ENCODE measurements at regions not wholly inside any gene's neighbourhood (a gene's known extent, or its start where the extent isn't known, plus 50 kb on each side); places are given as distances from the start of the nearest gene placed in this dataset.

DNA sequence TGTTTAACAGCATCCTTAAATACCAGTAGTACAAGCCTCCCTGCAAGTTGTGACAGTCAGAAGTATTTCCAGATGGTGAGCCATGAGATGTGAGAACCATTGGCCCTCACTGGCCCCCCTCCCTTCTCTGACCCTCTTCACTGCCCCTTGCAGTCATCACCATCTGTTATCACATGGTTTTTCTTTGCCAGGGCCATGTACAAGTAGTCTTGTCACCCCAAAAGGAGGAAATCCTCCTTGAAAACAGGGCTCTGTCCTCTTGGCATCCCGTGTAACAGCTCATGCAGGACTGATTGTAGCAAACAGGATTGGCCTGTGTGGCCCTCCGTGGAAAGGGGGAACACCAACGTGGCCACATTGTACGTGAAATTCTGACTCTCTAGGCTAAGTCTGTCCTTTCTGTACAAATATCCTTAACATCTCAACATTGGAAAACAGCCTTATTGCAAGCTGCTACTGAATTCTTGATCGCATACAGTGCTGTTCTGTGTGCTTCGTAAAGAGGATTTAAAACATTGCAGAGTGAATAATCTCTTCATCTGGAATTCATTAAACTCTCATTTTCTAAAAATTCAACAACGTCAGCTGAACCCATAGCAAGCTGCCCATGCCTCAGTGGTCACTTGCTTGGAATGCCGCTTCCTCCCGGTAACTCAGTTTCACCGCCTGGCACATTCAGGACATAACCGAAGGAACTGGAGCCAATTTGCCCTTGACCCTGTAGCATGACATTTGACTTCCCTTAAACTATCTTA is 171.7 kb downstream of the ATPSCKMT start:
- ATAC-seq = no peak
- WGBS (ENCODE audit: low lambda C conversion rate) = 55% methylated on average over 11 of the region's 11 CpGs
- FAIRE-seq = no peak

DNA sequence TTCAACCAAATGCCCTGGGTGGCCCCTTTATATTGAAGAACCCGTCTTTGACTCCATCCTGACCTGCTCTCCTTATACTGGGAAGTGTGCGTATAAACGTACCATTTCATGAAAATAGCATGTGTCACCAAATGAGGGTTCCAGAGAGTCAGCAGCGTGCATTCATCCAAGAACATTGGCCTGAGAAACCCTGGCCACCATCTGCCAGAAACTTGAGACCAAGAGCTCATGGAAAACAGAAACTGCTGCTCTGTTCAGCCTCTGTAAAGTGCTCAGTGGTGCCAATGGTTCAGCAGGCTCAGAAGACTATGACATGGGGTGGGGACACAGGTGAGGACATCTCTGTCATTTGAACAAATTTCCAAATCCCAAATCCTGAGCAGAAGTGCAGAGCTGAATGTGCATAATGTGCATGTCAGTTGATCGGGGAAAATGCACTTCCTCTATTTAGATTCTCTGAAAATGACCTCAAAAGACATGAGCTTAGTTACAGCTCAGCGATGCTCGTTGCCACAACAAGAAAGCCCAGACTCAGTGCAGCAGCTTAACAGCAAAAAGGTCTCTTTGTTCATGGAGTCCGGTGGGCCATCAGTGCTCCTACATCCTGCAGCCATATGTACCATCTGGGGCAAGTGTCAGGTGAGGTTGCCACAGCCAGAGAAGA is 176.1 kb downstream of the ATPSCKMT start:
- BruUV-seq (replicated peaks) = no TSS peak
- no peak overlapping the region for H2AFZ ChIP-seq (ENCODE audit: low read length)
- POLR2A ChIA-PET = no interaction called here
- no peak overlapping the region for H3K9ac ChIP-seq (ENCODE audit: insufficient read depth, low read depth, low read length)
- peaks cover 0 to 8% of the 10 kb centered on the region in 2 experiments; a peak in 1 of 5 replicates for H3K27me3 ChIP-seq (ENCODE audit: control insufficient read depth in 1 of 2, insufficient read depth in 2 of 2, low read length in 2 of 2)
- FAIRE-seq (no peak), DNase-seq (ENCODE audit: low spot score) (no peak), ATAC-seq (no peak)
- no peaks in the 10 kb centered on the region for H3K9me3 ChIP-seq (ENCODE audit: low read length)
- H3K4me3 ChIP-seq (replicated peaks in 1 of 3; ENCODE audit: insufficient read depth in 1 of 3, low read depth in 2 of 3, low read length in 3 of 3) = no peak overlapping the region
- CTCF ChIA-PET (ENCODE audit: low intra/inter-chr PET ratio, low total read pairs) = no interaction called here
- no peaks in the 10 kb centered on the region for H3K36me3 ChIP-seq (replicated peaks in 1 of 2; ENCODE audit: control insufficient read depth in 1 of 2, insufficient read depth in 2 of 2, low read length in 2 of 2)
- no peaks in the 10 kb centered on the region for H3K79me2 ChIP-seq (ENCODE audit: insufficient read depth, low read length)
- no peaks in the 10 kb centered on the region for H3K4me1 ChIP-seq (ENCODE audit: insufficient read depth, low read length)
- H4K20me1 ChIP-seq (ENCODE audit: insufficient read depth, low read length) = no peaks in the 10 kb centered on the region
- H3K4me2 ChIP-seq (ENCODE audit: low read depth, low read length) = no peak overlapping the region
- no peak overlapping the region for H3K27ac ChIP-seq (ENCODE audit: extremely low read length, insufficient read depth, low read length)
- in situ Hi-C loops (cut with HindIII; ENCODE audit: extremely low pct_ligation_motif_present, low pct_unique_long_range_greater_than_20kb) (no loop called here), intact Hi-C loops (cut with micrococcal nuclease; ENCODE audit: unreplicated experiment) (no loop called here)
- TF ChIP-seq HMG20B (CRISPR knock-in tag; conservative IDR thresholded peaks at IDR 0.05) (no peak), TGIF2 (CRISPR knock-in tag; IDR thresholded peaks at IDR 0.05) (no peak), NFIB (CRISPR knock-in tag; IDR thresholded peaks at IDR 0.05; ENCODE audit: borderline replicate concordance) (no peak), ZNF44 (CRISPR knock-in tag; IDR thresholded peaks at IDR 0.05) (no peak), ZNF567 (CRISPR knock-in tag; IDR thresholded peaks at IDR 0.05; ENCODE audit: borderline replicate concordance) (no peak)
- 25% methylated on average over 7 of the region's 8 CpGs for WGBS (ENCODE audit: low lambda C conversion rate)

More for the DNA sequence above, 171.7 kb downstream of the ATPSCKMT start:
- ChIA-PET POLR2A (no interaction called here), CTCF (ENCODE audit: low intra/inter-chr PET ratio, low total read pairs) (no interaction called here)
- no peak for TF ChIP-seq RFXANK (CRISPR knock-in tag; IDR thresholded peaks at IDR 0.05)
- no peak for TF ChIP-seq PAX8 (CRISPR knock-in tag; IDR thresholded peaks at IDR 0.05; ENCODE audit: borderline replicate concordance)
- TF ChIP-seq, protein P1, sequence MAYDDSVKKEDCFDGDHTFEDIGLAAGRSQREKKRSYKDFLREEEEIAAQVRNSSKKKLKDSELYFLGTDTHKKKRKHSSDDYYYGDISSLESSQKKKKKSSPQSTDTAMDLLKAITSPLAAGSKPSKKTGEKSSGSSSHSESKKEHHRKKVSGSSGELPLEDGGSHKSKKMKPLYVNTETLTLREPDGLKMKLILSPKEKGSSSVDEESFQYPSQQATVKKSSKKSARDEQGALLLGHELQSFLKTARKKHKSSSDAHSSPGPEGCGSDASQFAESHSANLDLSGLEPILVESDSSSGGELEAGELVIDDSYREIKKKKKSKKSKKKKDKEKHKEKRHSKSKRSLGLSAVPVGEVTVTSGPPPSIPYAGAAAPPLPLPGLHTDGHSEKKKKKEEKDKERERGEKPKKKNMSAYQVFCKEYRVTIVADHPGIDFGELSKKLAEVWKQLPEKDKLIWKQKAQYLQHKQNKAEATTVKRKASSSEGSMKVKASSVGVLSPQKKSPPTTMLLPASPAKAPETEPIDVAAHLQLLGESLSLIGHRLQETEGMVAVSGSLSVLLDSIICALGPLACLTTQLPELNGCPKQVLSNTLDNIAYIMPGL (CRISPR knock-in tag; IDR thresholded peaks at IDR 0.05; ENCODE audit: borderline replicate concordance in 1 of 2, low read depth in 1 of 2) = no peak
- no peak for TF ChIP-seq CHCHD3 (CRISPR knock-in tag; IDR thresholded peaks at IDR 0.05)
- TF ChIP-seq ZNF205 (CRISPR knock-in tag; IDR thresholded peaks at IDR 0.05) = no peak
- H3K4me1 ChIP-seq (ENCODE audit: insufficient read depth, low read length) = no peaks in the 10 kb centered on the region
- in situ Hi-C loops (cut with HindIII; ENCODE audit: extremely low pct_ligation_motif_present, low pct_unique_long_range_greater_than_20kb) (no loop called here), intact Hi-C loops (cut with micrococcal nuclease; ENCODE audit: unreplicated experiment) (no loop called here)
- no peak overlapping the region for H2AFZ ChIP-seq (ENCODE audit: low read length)
- no peaks in the 10 kb centered on the region for H3K79me2 ChIP-seq (ENCODE audit: insufficient read depth, low read length)
- no peak overlapping the region for H3K4me3 ChIP-seq (replicated peaks in 1 of 3; ENCODE audit: insufficient read depth in 1 of 3, low read depth in 2 of 3, low read length in 3 of 3)
- no peak overlapping the region for H3K4me2 ChIP-seq (ENCODE audit: low read depth, low read length)
- H3K27me3 ChIP-seq (ENCODE audit: control insufficient read depth in 1 of 2, insufficient read depth in 2 of 2, low read length in 2 of 2) = peaks cover 0 to 8% of the 10 kb centered on the region in 2 experiments; a peak in 1 of 5 replicates
- no peaks in the 10 kb centered on the region for H4K20me1 ChIP-seq (ENCODE audit: insufficient read depth, low read length)
- H3K9me3 ChIP-seq (ENCODE audit: low read length) = no peaks in the 10 kb centered on the region
- no peak for DNase-seq (ENCODE audit: low spot score)
- no peaks in the 10 kb centered on the region for H3K36me3 ChIP-seq (replicated peaks in 1 of 2; ENCODE audit: control insufficient read depth in 1 of 2, insufficient read depth in 2 of 2, low read length in 2 of 2)
- no peak overlapping the region for H3K9ac ChIP-seq (ENCODE audit: insufficient read depth, low read depth, low read length)
- no peak overlapping the region for H3K27ac ChIP-seq (ENCODE audit: extremely low read length, insufficient read depth, low read length)
- BruUV-seq (replicated peaks) = no TSS peak
